Endothelial cell of umbilical vein (primary cell): ENCODE measurements at regions not wholly inside any gene's neighbourhood (a gene's known extent, or its start where the extent isn't known, plus 50 kb on each side); places are given as distances from the start of the nearest gene placed in this dataset.
"Not testable (repeated sequence)": the region's sequence is repeated elsewhere in the genome, so short reads cannot be mapped to it uniquely, and the experiment has no call there.

Experiments
- BruUV-seq: library from RNA; stranded (reverse); fragments of 400-500 nt; replicated peaks from 2 replicates; lab custom pipeline; 2021; lab: Mats Ljungman, UMichigan
- CTCF ChIA-PET: fragments of 300-600, 350-600 bp; sonication (Branson Sonifier 250); formaldehyde crosslinking; loops from one replicate; lab custom pipeline; 2021; ENCODE audit warnings: antibody characterized with exemption, inconsistent platforms; lab: Charles Lee
- POLR2A ChIA-PET: fragments of 300-600, 350-600 bp; sonication (Branson Sonifier 250); formaldehyde crosslinking; loops from one replicate; lab custom pipeline; 2021; ENCODE audit warnings: antibody characterized with exemption, inconsistent platforms; lab: Charles Lee
- DNase-seq: peaks from one replicate; pipeline ENCODE4 v3.0.0-alpha.2; 2011; ENCODE audit warnings: low read depth, low spot score
- FAIRE-seq: peaks from 2 replicates; lab custom pipeline; 2011; peaks lifted over from hg19 to GRCh38; lab: Jason Lieb, UNC
- H2AFZ ChIP-seq: 2 replicates; pipeline ENCODE4 v1.6.0; 2012; ENCODE audit warnings: low read depth, low read length, control low read depth, inconsistent platforms
- H3K27ac ChIP-seq: 2 replicates; pipeline ENCODE4 v1.5.1; 2011; ENCODE audit warnings: low read depth, mild to moderate bottlenecking, control low read depth, low read length, moderate library complexity; ENCODE audit not compliant: insufficient read depth
- H3K27me3 ChIP-seq, 2 experiments: 2 replicates each; pipeline versions ENCODE4 v1.6.0 to v1.6.1; 2011; ENCODE audit warnings: low read length in 2 of 2, mixed read lengths in 1 of 2; ENCODE audit not compliant: control insufficient read depth in 2 of 2, insufficient read depth in 2 of 2
- H3K36me3 ChIP-seq, 2 experiments: 2 replicates in 1 of 2; 3 replicates in 1 of 2; pipeline ENCODE4 v1.5.1; 2011; ENCODE audit warnings: low read length in 2 of 2, mild to moderate bottlenecking in 1 of 2, moderate library complexity in 1 of 2; ENCODE audit not compliant: control insufficient read depth in 2 of 2, insufficient read depth in 2 of 2; ENCODE audit errors: extremely low read depth in 1 of 2
- H3K4me1 ChIP-seq: 3 replicates; pipeline ENCODE4 v1.5.1; 2011; ENCODE audit warnings: mild to moderate bottlenecking, low read length; ENCODE audit not compliant: control insufficient read depth, insufficient read depth; ENCODE audit errors: extremely low read depth
- H3K4me2 ChIP-seq: 2 replicates; pipeline ENCODE4 v1.6.1; 2011; ENCODE audit warnings: low read length, control low read depth, mixed read lengths; ENCODE audit not compliant: insufficient read depth
- H3K4me3 ChIP-seq, 3 experiments: fragments of 200-600 bp in 1 of 3; sonication (generic), shearing (Covaris generic) in 1 of 3; replicated peaks in 1 of 3; 2 replicates each; pipeline ENCODE4 v1.5.1; 2011 to 2016; ENCODE audit warnings: control low read depth in 3 of 3, low read length in 3 of 3, mild to moderate bottlenecking in 2 of 3, inconsistent platforms in 1 of 3, low read depth in 1 of 3, moderate library complexity in 1 of 3; ENCODE audit not compliant: insufficient read depth in 1 of 3
- H3K79me2 ChIP-seq: 2 replicates; pipeline ENCODE4 v1.6.0; 2012; ENCODE audit warnings: low read length, inconsistent platforms; ENCODE audit not compliant: control insufficient read depth, insufficient read depth
- H3K9ac ChIP-seq: replicated peaks from 2 replicates; pipeline ENCODE3; 2011; ENCODE audit warnings: low read length, control low read depth; ENCODE audit not compliant: insufficient read depth; ENCODE audit errors: extremely low read depth
- H3K9me1 ChIP-seq: replicated peaks from 3 replicates; pipeline ENCODE4 v1.6.0; 2011; ENCODE audit warnings: mild to moderate bottlenecking, low read length; ENCODE audit not compliant: control insufficient read depth, insufficient read depth; ENCODE audit errors: extremely low read depth
- H3K9me3 ChIP-seq: replicated peaks from 2 replicates; pipeline ENCODE4 v1.5.1; 2012; ENCODE audit warnings: low read length, inconsistent platforms; ENCODE audit not compliant: control insufficient read depth, insufficient read depth
- H4K20me1 ChIP-seq: replicated peaks from 2 replicates; pipeline ENCODE3; 2011; ENCODE audit warnings: mild to moderate bottlenecking, low read length; ENCODE audit not compliant: control insufficient read depth, insufficient read depth; ENCODE audit errors: extremely low read depth
- EZH2 ChIP-seq: IDR thresholded peaks from 2 replicates; pipeline ENCODE4 v1.6.1; 2012; ENCODE audit warnings: borderline replicate concordance, low read depth, mild to moderate bottlenecking, moderate library complexity, low read length, inconsistent platforms; ENCODE audit not compliant: severe bottlenecking
- FOS ChIP-seq: IDR thresholded peaks from 2 replicates; pipeline ENCODE4 v1.6.1; 2011; ENCODE audit warnings: mild to moderate bottlenecking, low read length, moderate library complexity, borderline replicate concordance; ENCODE audit not compliant: insufficient read depth
- GATA2 ChIP-seq: IDR thresholded peaks from 2 replicates; pipeline ENCODE4 v1.7.0; 2011; ENCODE audit warnings: low read depth, mild to moderate bottlenecking, moderate library complexity, mixed read lengths, low read length; ENCODE audit not compliant: insufficient read length, insufficient read depth
- JUN ChIP-seq: IDR thresholded peaks from 2 replicates; pipeline ENCODE4 v1.6.1; 2011; ENCODE audit warnings: borderline replicate concordance, low read depth; ENCODE audit not compliant: insufficient read length, insufficient read depth
- MYC ChIP-seq: IDR thresholded peaks from one replicate; pipeline ENCODE4 v1.6.1; 2011; ENCODE audit warnings: mild to moderate bottlenecking, low read depth, low read length
- POLR2A ChIP-seq: IDR thresholded peaks from 2 replicates; pipeline ENCODE4 v1.6.1; 2012; ENCODE audit warnings: low read depth, mild to moderate bottlenecking, control low read depth, low read length
- POLR2AphosphoS5 ChIP-seq: IDR thresholded peaks from 2 replicates; pipeline ENCODE4 v1.6.1; 2012; ENCODE audit warnings: low read depth, mild to moderate bottlenecking, control low read depth, low read length, moderate library complexity; ENCODE audit not compliant: insufficient read depth
- dilution Hi-C: fragments of 300-500 bp; cut with MboI; formaldehyde crosslinking; loops from one replicate; pipeline ENCODE4 v1.15.0; 2019; ENCODE audit warnings: low sequenced_read_pairs; ENCODE audit not compliant: extremely low pct_ligation_motif_present
- intact Hi-C: fragments of 100-400 bp; cut with micrococcal nuclease; formaldehyde crosslinking; loops from one replicate; pipeline ENCODE4 v1.10.0; 2022
- TF ChIP-seq, protein P1 (sequence below), 2 donors: IDR thresholded peaks; 1 replicate in 1 of 2; 2 replicates in 1 of 2; pipeline ENCODE4 v1.5.1; 2011; ENCODE audit warnings: low read length in 2 of 2, mild to moderate bottlenecking in 2 of 2, moderate library complexity in 2 of 2, control low read depth in 1 of 2, inconsistent platforms in 1 of 2, low read depth in 1 of 2; ENCODE audit not compliant: insufficient read depth in 1 of 2; ENCODE audit errors: extremely low read depth in 1 of 2
- TF ChIP-seq, protein P2 (sequence below): IDR thresholded peaks from 2 replicates; pipeline ENCODE4 v1.6.1; 2011; ENCODE audit not compliant: insufficient read depth, insufficient read length

DNA sequence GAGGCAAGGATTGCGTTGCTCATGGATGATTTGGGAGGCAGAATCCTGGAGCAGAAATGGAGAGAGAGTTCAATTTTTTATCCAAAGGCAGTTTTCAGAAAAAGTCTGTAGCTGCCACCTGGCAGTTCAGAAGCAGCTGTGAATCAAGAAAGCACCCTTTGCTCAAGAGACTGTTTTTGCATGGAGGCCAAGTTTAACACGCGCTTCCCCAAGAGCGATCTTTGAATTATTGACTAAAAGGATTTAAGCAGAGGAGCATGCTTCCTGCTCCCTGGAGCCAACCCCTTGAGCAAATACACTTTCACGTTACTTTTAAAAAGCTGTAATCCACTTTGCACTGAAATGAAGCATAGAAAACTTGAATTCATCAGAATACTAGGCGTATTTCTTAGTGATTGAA lies 252.4 kb downstream of the RNF144A start:
- ChIA-PET POLR2A (no interaction called here), CTCF (no interaction called here)
- Histone ChIP-seq H3K4me1 (no peaks in the 10 kb centered on the region), H3K4me2 (no peak overlapping the region), H2AFZ (no peak overlapping the region), H3K9me1 (no peaks in the 10 kb centered on the region), H3K4me3 (no peak overlapping the region), H3K9ac (no peak overlapping the region), H3K9me3 (no peaks in the 10 kb centered on the region), H3K27me3 (no peaks in the 10 kb centered on the region), H3K36me3 (no peaks in the 10 kb centered on the region), H4K20me1 (no peaks in the 10 kb centered on the region), H3K27ac (no peak overlapping the region), H3K79me2 (no peaks in the 10 kb centered on the region)
- no peak for FAIRE-seq
- dilution Hi-C loops (no loop called here), intact Hi-C loops (no loop called here)
- BruUV-seq = no TSS peak
- no peak for DNase-seq
- TF ChIP-seq EZH2 (no peak), JUN (no peak), POLR2AphosphoS5 (no peak), FOS (no peak), MYC (no peak), GATA2 (no peak), POLR2A (no peak)
- TF ChIP-seq, protein P1, sequence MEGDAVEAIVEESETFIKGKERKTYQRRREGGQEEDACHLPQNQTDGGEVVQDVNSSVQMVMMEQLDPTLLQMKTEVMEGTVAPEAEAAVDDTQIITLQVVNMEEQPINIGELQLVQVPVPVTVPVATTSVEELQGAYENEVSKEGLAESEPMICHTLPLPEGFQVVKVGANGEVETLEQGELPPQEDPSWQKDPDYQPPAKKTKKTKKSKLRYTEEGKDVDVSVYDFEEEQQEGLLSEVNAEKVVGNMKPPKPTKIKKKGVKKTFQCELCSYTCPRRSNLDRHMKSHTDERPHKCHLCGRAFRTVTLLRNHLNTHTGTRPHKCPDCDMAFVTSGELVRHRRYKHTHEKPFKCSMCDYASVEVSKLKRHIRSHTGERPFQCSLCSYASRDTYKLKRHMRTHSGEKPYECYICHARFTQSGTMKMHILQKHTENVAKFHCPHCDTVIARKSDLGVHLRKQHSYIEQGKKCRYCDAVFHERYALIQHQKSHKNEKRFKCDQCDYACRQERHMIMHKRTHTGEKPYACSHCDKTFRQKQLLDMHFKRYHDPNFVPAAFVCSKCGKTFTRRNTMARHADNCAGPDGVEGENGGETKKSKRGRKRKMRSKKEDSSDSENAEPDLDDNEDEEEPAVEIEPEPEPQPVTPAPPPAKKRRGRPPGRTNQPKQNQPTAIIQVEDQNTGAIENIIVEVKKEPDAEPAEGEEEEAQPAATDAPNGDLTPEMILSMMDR (IDR thresholded peaks at IDR 0.05; ENCODE audit: extremely low read depth in 1 of 2, insufficient read depth in 1 of 2, low read depth in 1 of 2, low read length in 2 of 2) = no peak
- TF ChIP-seq, protein P2, sequence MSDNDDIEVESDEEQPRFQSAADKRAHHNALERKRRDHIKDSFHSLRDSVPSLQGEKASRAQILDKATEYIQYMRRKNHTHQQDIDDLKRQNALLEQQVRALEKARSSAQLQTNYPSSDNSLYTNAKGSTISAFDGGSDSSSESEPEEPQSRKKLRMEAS = no peak

DNA sequence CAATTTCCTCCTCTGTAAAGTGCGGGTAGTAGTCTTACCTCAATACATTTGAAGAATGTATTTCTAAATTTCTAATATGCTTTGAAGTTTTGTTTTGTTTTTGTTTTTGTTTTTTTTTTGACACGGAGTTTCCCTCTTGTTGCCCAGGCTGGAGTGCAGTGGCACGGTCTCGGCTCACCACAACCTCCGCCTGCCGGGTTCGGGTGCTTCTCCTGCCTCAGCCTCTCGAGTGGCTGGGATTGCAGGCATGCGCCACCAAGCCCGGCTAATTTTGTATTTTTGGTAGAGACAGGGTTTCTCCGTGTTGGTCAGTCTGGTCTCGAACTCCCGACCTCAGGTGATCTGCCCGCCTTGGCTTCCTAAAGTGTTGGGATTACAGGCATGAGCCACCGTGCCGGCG lies 261.8 kb downstream of the RNF144A start:
- H3K4me1 ChIP-seq, H3K9ac ChIP-seq, CTCF ChIA-PET, H3K9me1 ChIP-seq, H4K20me1 ChIP-seq, H2AFZ ChIP-seq, BruUV-seq, dilution Hi-C loops, DNase-seq, H3K27me3 ChIP-seq, H3K27ac ChIP-seq, FAIRE-seq, H3K4me3 ChIP-seq, H3K79me2 ChIP-seq, H3K36me3 ChIP-seq, H3K9me3 ChIP-seq, H3K4me2 ChIP-seq, intact Hi-C loops, POLR2A ChIA-PET: not testable (repeated sequence)
